ENCODE measurements at regions not wholly inside any gene's neighbourhood (a gene's known extent, or its start where the extent isn't known, plus 50 kb on each side); places are given as distances from the start of the nearest gene placed in this dataset.

- no peaks in the 10 kb centered on the region for H3K27me3 ChIP-seq (replicated peaks)
- H3K9me3 ChIP-seq (replicated peaks), result 0 out of 2 replicates have a peak, but pooled peaks cover 3% of the 10 kb centered on the region
- no peaks in the 10 kb centered on the region for H3K36me3 ChIP-seq
- H3K27ac ChIP-seq, result no peak overlapping the region
- DNase-seq (ENCODE audit: low read depth in 1 of 2, low spot score in 2 of 2), result no peak
- H3K4me1 ChIP-seq (replicated peaks), result no peaks in the 10 kb centered on the region; the same call in 1 of the 2 replicates
- H3K4me3 ChIP-seq, result no peak overlapping the region
These were observed 187.8 kb downstream of the DACT1 start for GRCh38 chr14:58825606-58826005.

GRCh38 chr14:58826845-58827686, 189.3 kb downstream of the DACT1 start:
- no peak overlapping the region for H3K27ac ChIP-seq
- no peaks in the 10 kb centered on the region; the same call in 1 of the 2 replicates for H3K4me1 ChIP-seq (replicated peaks)
- no peaks in the 10 kb centered on the region for H3K36me3 ChIP-seq
- 0 out of 2 replicates have a peak, but pooled peaks cover 3% of the 10 kb centered on the region for H3K9me3 ChIP-seq (replicated peaks)
- no peak overlapping the region for H3K4me3 ChIP-seq
- no peaks in the 10 kb centered on the region for H3K27me3 ChIP-seq (replicated peaks)
- DNase-seq (ENCODE audit: low read depth in 1 of 2, low spot score in 2 of 2), result no peak

GRCh38 chr14:58828298-58828697, 190.5 kb downstream of the DACT1 start:
- H3K36me3 ChIP-seq, result no peaks in the 10 kb centered on the region
- no peak overlapping the region for H3K4me3 ChIP-seq
- H3K27ac ChIP-seq, result no peak overlapping the region
- DNase-seq (ENCODE audit: low read depth in 1 of 2, low spot score in 2 of 2), result no peak
- H3K9me3 ChIP-seq (replicated peaks), result 0 out of 2 replicates have a peak, but pooled peaks cover 3% of the 10 kb centered on the region
- H3K4me1 ChIP-seq (replicated peaks), result no peaks in the 10 kb centered on the region; the same call in 1 of the 2 replicates
- H3K27me3 ChIP-seq (replicated peaks), result no peaks in the 10 kb centered on the region

GRCh38 chr14:58829594-58829993, 191.8 kb downstream of the DACT1 start:
- DNase-seq (ENCODE audit: low read depth in 1 of 2, low spot score in 2 of 2), result peak in 1 of 2 experiments; percentile 55
- Histone ChIP-seq H3K36me3 (no peaks in the 10 kb centered on the region), H3K27me3 (replicated peaks) (no peaks in the 10 kb centered on the region), H3K4me3 (no peak overlapping the region), H3K9me3 (replicated peaks) (0 out of 2 replicates have a peak, but pooled peaks cover 3% of the 10 kb centered on the region), H3K4me1 (replicated peaks) (no peaks in the 10 kb centered on the region; the same call in 1 of the 2 replicates), H3K27ac (no peak overlapping the region)

- Histone ChIP-seq H3K4me3 (no peak overlapping the region), H3K27ac (no peak overlapping the region), H3K36me3 (no peaks in the 10 kb centered on the region), H3K27me3 (replicated peaks) (no peaks in the 10 kb centered on the region), H3K9me3 (replicated peaks) (0 out of 2 replicates have a peak, but pooled peaks cover 3% of the 10 kb centered on the region), H3K4me1 (replicated peaks) (no peaks in the 10 kb centered on the region; the same call in 1 of the 2 replicates)
- no peak for DNase-seq (ENCODE audit: low read depth in 1 of 2, low spot score in 2 of 2)
These were observed 192.4 kb downstream of the DACT1 start for GRCh38 chr14:58830121-58830520.

- DNase-seq (ENCODE audit: low read depth in 1 of 2, low spot score in 2 of 2), result no peak
- Histone ChIP-seq H3K27me3 (replicated peaks) (peaks cover 1% of the 10 kb centered on the region; the same call in 1 of the 2 replicates), H3K36me3 (no peaks in the 10 kb centered on the region), H3K9me3 (replicated peaks) (no peaks in the 10 kb centered on the region), H3K27ac (no peak overlapping the region), H3K4me3 (no peak overlapping the region), H3K4me1 (replicated peaks) (no peaks in the 10 kb centered on the region; the same call in 1 of the 2 replicates)
These were observed 194.3 kb downstream of the DACT1 start for GRCh38 chr14:58832095-58832521.

- DNase-seq (ENCODE audit: low read depth in 1 of 2, low spot score in 2 of 2), result no peak
- Histone ChIP-seq H3K36me3 (no peaks in the 10 kb centered on the region), H3K27ac (no peak overlapping the region), H3K4me1 (replicated peaks) (no peaks in the 10 kb centered on the region; the same call in 1 of the 2 replicates), H3K4me3 (no peak overlapping the region), H3K9me3 (replicated peaks) (no peaks in the 10 kb centered on the region), H3K27me3 (replicated peaks) (peaks cover 4% of the 10 kb centered on the region; the same call in 1 of the 2 replicates)
These were observed 196.0 kb downstream of the DACT1 start for GRCh38 chr14:58833634-58834378.

- DNase-seq (ENCODE audit: low read depth in 1 of 2, low spot score in 2 of 2), result no peak
- Histone ChIP-seq H3K36me3 (no peaks in the 10 kb centered on the region), H3K9me3 (replicated peaks) (no peaks in the 10 kb centered on the region)
These were observed 198.7 kb downstream of the DACT1 start for GRCh38 chr14:58836303-58836974.

GRCh38 chr14:58839233-58839632, 201.5 kb downstream of the DACT1 start:
- Histone ChIP-seq H3K36me3 (no peaks in the 10 kb centered on the region), H3K27me3 (replicated peaks) (peaks cover 4% of the 10 kb centered on the region; the same call in 1 of the 2 replicates), H3K4me3 (no peak overlapping the region), H3K27ac (no peak overlapping the region), H3K4me1 (replicated peaks) (no peaks in the 10 kb centered on the region), H3K9me3 (replicated peaks) (no peaks in the 10 kb centered on the region)
- DNase-seq (ENCODE audit: low read depth in 1 of 2, low spot score in 2 of 2), result no peak

More at GRCh38 chr14:58836303-58836974, 198.7 kb downstream of the DACT1 start:
- H3K27me3 ChIP-seq (replicated peaks), result peaks cover 4% of the 10 kb centered on the region; the same call in 1 of the 2 replicates
- no peaks in the 10 kb centered on the region for H3K4me1 ChIP-seq (replicated peaks)
- no peak overlapping the region for H3K4me3 ChIP-seq
- H3K27ac ChIP-seq, result no peak overlapping the region

- H3K27me3 ChIP-seq (replicated peaks), result no peaks in the 10 kb centered on the region
- H3K4me3 ChIP-seq, result no peak overlapping the region
- no peaks in the 10 kb centered on the region for H3K36me3 ChIP-seq
- H3K27ac ChIP-seq, result no peak overlapping the region
- H3K4me1 ChIP-seq (replicated peaks), result no peaks in the 10 kb centered on the region
- DNase-seq (ENCODE audit: low read depth in 1 of 2, low spot score in 2 of 2), result no peak
- no peaks in the 10 kb centered on the region for H3K9me3 ChIP-seq (replicated peaks)
These were observed 206.8 kb downstream of the DACT1 start for GRCh38 chr14:58844544-58844943.

- H3K27ac ChIP-seq, result no peak overlapping the region
- H3K9me3 ChIP-seq (replicated peaks), result no peaks in the 10 kb centered on the region
- no peak for DNase-seq (ENCODE audit: low read depth in 1 of 2, low spot score in 2 of 2)
- H3K4me1 ChIP-seq (replicated peaks), result no peaks in the 10 kb centered on the region
- H3K4me3 ChIP-seq, result no peak overlapping the region
- H3K27me3 ChIP-seq (replicated peaks), result no peaks in the 10 kb centered on the region
- no peaks in the 10 kb centered on the region for H3K36me3 ChIP-seq
These were observed 209.1 kb downstream of the DACT1 start for GRCh38 chr14:58846682-58847465.

- DNase-seq (ENCODE audit: low read depth in 1 of 2, low spot score in 2 of 2), result no peak
- Histone ChIP-seq H3K4me3 (no peak overlapping the region), H3K4me1 (replicated peaks) (no peaks in the 10 kb centered on the region), H3K9me3 (replicated peaks) (no peaks in the 10 kb centered on the region), H3K36me3 (no peaks in the 10 kb centered on the region), H3K27me3 (replicated peaks) (no peaks in the 10 kb centered on the region), H3K27ac (no peak overlapping the region)
These were observed 210.6 kb downstream of the DACT1 start for GRCh38 chr14:58848365-58848764.

- DNase-seq (ENCODE audit: low read depth in 1 of 2, low spot score in 2 of 2), result no peak
- H3K9me3 ChIP-seq (replicated peaks), result no peaks in the 10 kb centered on the region
- no peak overlapping the region for H3K27ac ChIP-seq
- H3K4me3 ChIP-seq, result no peak overlapping the region
- no peaks in the 10 kb centered on the region for H3K36me3 ChIP-seq
- no peaks in the 10 kb centered on the region for H3K4me1 ChIP-seq (replicated peaks)
- H3K27me3 ChIP-seq (replicated peaks), result no peaks in the 10 kb centered on the region
These were observed 211.8 kb downstream of the DACT1 start for GRCh38 chr14:58849601-58850000.
